Spleen (tissue), 11 donors: ENCODE measurements at regions not wholly inside any gene's neighbourhood (a gene's known extent, or its start where the extent isn't known, plus 50 kb on each side); places are given as distances from the start of the nearest gene placed in this dataset.

Experiments used
- DNase-seq: peaks from one replicate; pipeline ENCODE4 v3.0.0-alpha.2; 2020
- H3K27ac ChIP-seq, 8 donors: fragments of 200-600 bp; sonication (generic) in 7 of 8; 1 replicate in 4 of 8; 2 replicates in 4 of 8; pipeline versions ENCODE4 v1.5.0 to v1.8.0; 2016 to 2021; ENCODE audit warnings: inconsistent platforms in 4 of 8, mild to moderate bottlenecking in 4 of 8, moderate library complexity in 1 of 8
- H3K27me3 ChIP-seq, 7 donors: fragments of 200-600 bp; sonication (generic) in 6 of 7; replicated peaks in 1 of 7; 1 replicate in 4 of 7; 2 replicates in 3 of 7; pipeline versions ENCODE4 v1.5.0 to v1.8.0; 2016 to 2021; ENCODE audit warnings: inconsistent platforms in 3 of 7, mild to moderate bottlenecking in 1 of 7
- H3K36me3 ChIP-seq, 6 donors: fragments of 200-600 bp; sonication (generic) in 5 of 6; 1 replicate in 4 of 6; 2 replicates in 2 of 6; pipeline versions ENCODE4 v1.5.0 to v1.8.0; 2016 to 2021; ENCODE audit warnings: inconsistent platforms in 2 of 6
- H3K4me1 ChIP-seq, 6 donors: fragments of 200-600 bp; sonication (generic) in 5 of 6; 1 replicate in 3 of 6; 2 replicates in 3 of 6; pipeline versions ENCODE4 v1.5.0 to v1.8.0; 2016 to 2021; ENCODE audit warnings: inconsistent platforms in 3 of 6
- H3K4me3 ChIP-seq, 8 donors: fragments of 200-600 bp; sonication (generic) in 7 of 8; 1 replicate in 4 of 8; 2 replicates in 4 of 8; pipeline versions ENCODE4 v1.5.0 to v1.8.0; 2016 to 2021; ENCODE audit warnings: inconsistent platforms in 4 of 8, mild to moderate bottlenecking in 4 of 8, moderate library complexity in 2 of 8
- H3K9me3 ChIP-seq, 8 donors: fragments of 200-600 bp; sonication (generic) in 7 of 8; 1 replicate in 4 of 8; 2 replicates in 4 of 8; pipeline versions ENCODE4 v1.5.0 to v1.8.0; 2016 to 2021; ENCODE audit warnings: inconsistent platforms in 4 of 8
- CTCF ChIP-seq, 11 experiments: fragments of 200-600 bp in 7 of 11; fragments of 450-650 bp in 4 of 11; sonication (generic) in 4 of 11; IDR thresholded peaks in 8 of 11; conservative IDR thresholded peaks in 3 of 11; 1 replicate in 7 of 11; 2 replicates in 4 of 11; pipeline versions ENCODE4 v1.4.0 to v1.8.0; 2016 to 2021; ENCODE audit warnings: antibody characterized with exemption in 11 of 11, inconsistent platforms in 4 of 11, mild to moderate bottlenecking in 1 of 11
- POLR2A ChIP-seq, 3 donors: fragments of 450-650 bp; IDR thresholded peaks; one replicate each; pipeline ENCODE4 v1.5.1; 2017; ENCODE audit warnings: antibody characterized with exemption in 3 of 3, mild to moderate bottlenecking in 1 of 3
- POLR2AphosphoS5 ChIP-seq, 3 donors: sonication (generic); formaldehyde crosslinking; IDR thresholded peaks; one replicate each; pipeline ENCODE4 v1.5.1; 2017; ENCODE audit warnings: antibody characterized with exemption in 3 of 3
- WGBS, 5 donors: extraction: QIAGEN DNeasy Blood & Tissue Kit in 3 of 5; methylation state at CpG; one replicate each; pipeline versions ENCODE4 v1.1.5 to v1.1.7; 2013 to 2018; 5-methylcytosine and 5-hydroxymethylcytosine counted together
- intact Hi-C: fragments of 100-400 bp; cut with DNase I; formaldehyde crosslinking; loops from one replicate; pipeline ENCODE4 v1.15.0; 2023; ENCODE audit warnings: low total_unique reads
- donor health status: healthy with polysubstance abuse.
- donor health status: DM: no; HTN: no; CAD: no; lungs with moderate emphysema.
- donor health status: DM: no; HTN: no; CAD: no.
- donor health status: Bipolar disorder and iron deficiency.
- donor health status: healthy.
- donor health status: DM: no; HTN: no; CAD: no.
- donor health status: DM: yes; HTN: yes; CAD: no.

- Histone ChIP-seq H3K9me3 (peaks cover 0 to 22% (median 13%) of the 10 kb centered on the region in 8 donors), H3K27ac (no peak overlapping the region), H3K4me3 (no peak overlapping the region), H3K27me3 (no peaks in the 10 kb centered on the region), H3K36me3 (no peaks in the 10 kb centered on the region), H3K4me1 (no peaks in the 10 kb centered on the region)
- 85 to 92% (median 88%) methylated on average over 5 of the region's 5 CpGs for WGBS, 5 donors
- intact Hi-C loops, result no loop called here
- DNase-seq, result no peak
- TF ChIP-seq POLR2AphosphoS5 (IDR thresholded peaks at IDR 0.05), result no peak
Measured at GRCh38 chr2:51256736-51257135, 224.8 kb upstream of the NRXN1 start.

GRCh38 chr2:51251356-51251755, 219.4 kb upstream of the NRXN1 start:
- Histone ChIP-seq H3K9me3 (peaks cover 0 to 29% (median 16%) of the 10 kb centered on the region in 8 donors), H3K27me3 (no peaks in the 10 kb centered on the region), H3K36me3 (no peaks in the 10 kb centered on the region), H3K4me3 (no peak overlapping the region), H3K27ac (no peak overlapping the region), H3K4me1 (no peaks in the 10 kb centered on the region)
- intact Hi-C loops, result no loop called here
- WGBS, 5 donors, result 72 to 82% (median 80%) methylated on average over 1 to 2 of the region's 2 CpGs
- DNase-seq, result no peak
- TF ChIP-seq POLR2A (IDR thresholded peaks at IDR 0.05) (no peak), POLR2AphosphoS5 (IDR thresholded peaks at IDR 0.05) (no peak), CTCF (IDR thresholded peaks at IDR 0.05 in 8 of 11, conservative IDR thresholded peaks at IDR 0.05 in 3 of 11) (no peak)

DNA sequence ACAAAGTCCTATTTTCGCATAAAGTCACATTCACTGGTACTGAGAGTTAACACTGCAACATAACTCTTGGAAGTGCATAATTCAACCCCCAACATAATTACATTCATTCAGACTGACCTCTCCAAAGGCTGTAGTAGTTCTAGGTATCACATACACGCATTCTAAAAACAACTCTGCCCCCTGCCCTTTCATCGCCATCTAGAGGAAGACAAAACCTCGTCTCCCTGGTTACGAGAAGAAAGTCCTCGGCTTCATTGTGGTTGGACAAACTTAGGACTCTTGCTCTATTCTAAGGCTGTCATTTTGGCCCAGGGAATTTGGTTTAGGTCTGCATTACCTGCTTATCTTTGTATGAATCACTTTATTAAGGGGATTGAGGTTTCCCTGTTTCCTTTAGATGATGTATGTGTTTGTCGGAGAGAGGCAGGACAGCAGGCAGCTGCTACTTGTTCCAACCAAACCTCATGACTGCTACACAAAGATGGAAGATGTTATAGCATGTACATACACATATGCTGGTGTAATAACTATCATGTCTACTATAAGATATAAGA, 215.4 kb upstream of the NRXN1 start:
- 31 to 58% (median 43%) methylated on average over 7 of the region's 7 CpGs for WGBS, 5 donors
- no peak overlapping the region for H3K4me3 ChIP-seq
- no peak for DNase-seq
- peaks cover 0 to 13% (median 4%) of the 10 kb centered on the region in 8 donors for H3K9me3 ChIP-seq
- H3K27ac ChIP-seq, result no peak overlapping the region
- H3K4me1 ChIP-seq, result no peaks in the 10 kb centered on the region
- no peaks in the 10 kb centered on the region for H3K27me3 ChIP-seq
- TF ChIP-seq POLR2AphosphoS5 (IDR thresholded peaks at IDR 0.05), result no peak
- TF ChIP-seq CTCF (IDR thresholded peaks at IDR 0.05 in 8 of 11, conservative IDR thresholded peaks at IDR 0.05 in 3 of 11), result no peak
- TF ChIP-seq POLR2A (IDR thresholded peaks at IDR 0.05), result no peak
- intact Hi-C loops, result no loop called here
- no peaks in the 10 kb centered on the region for H3K36me3 ChIP-seq

DNA sequence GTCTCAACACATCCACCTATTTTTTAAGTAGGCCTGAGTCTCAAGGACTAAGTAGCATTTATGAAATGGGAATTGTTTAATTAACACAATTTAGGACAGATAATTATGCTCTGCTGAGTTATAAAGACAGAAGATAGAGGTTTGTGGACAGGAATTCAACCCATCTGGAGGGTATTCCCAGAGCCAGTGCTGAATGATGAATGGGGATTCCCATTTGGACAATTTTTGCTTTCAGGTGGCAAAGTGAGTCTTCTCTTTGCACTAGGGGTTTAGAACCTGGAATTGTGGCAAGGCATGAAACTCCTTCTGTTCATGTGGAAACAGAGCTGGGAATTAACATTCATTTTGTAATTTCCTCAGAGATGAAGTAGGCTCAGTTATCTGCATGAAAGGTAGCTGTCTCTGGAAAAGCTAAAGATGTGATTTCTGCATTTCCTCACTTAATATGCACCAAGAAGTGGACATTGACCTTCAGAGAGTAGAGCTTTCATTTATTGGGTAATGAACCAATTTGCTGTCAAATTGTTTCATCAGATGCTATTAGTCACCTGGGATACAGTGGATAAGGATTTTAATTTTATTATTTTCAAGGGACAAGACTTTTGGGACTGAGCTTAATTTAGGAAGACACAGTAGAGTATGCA, 212.1 kb upstream of the NRXN1 start:
- Histone ChIP-seq H3K4me3 (no peak overlapping the region), H3K36me3 (no peaks in the 10 kb centered on the region), H3K4me1 (no peaks in the 10 kb centered on the region), H3K27me3 (no peaks in the 10 kb centered on the region), H3K9me3 (no peaks in the 10 kb centered on the region), H3K27ac (no peak overlapping the region)
- DNase-seq, result no peak
- intact Hi-C loops, result no loop called here
- TF ChIP-seq CTCF (IDR thresholded peaks at IDR 0.05 in 8 of 11, conservative IDR thresholded peaks at IDR 0.05 in 3 of 11) (no peak), POLR2A (IDR thresholded peaks at IDR 0.05) (no peak), POLR2AphosphoS5 (IDR thresholded peaks at IDR 0.05) (no peak)
